Prostate gland (tissue), 2 donors: ENCODE measurements at regions not wholly inside any gene's neighbourhood (a gene's known extent, or its start where the extent isn't known, plus 50 kb on each side); places are given as distances from the start of the nearest gene placed in this dataset.
"Not testable (repeated sequence)": the region's sequence is repeated elsewhere in the genome, so short reads cannot be mapped to it uniquely, and the experiment has no call there.

Source experiments
- POLR2A ChIP-seq: fragments of 450-650 bp; IDR thresholded peaks from one replicate; pipeline ENCODE4 v1.6.1; 2016; ENCODE audit warnings: antibody characterized with exemption, mild to moderate bottlenecking
- TF ChIP-seq, protein P1 (sequence below), 4 experiments: fragments of 200-600 bp in 2 of 4; fragments of 450-650 bp in 2 of 4; sonication (generic) in 2 of 4; IDR thresholded peaks; 1 replicate in 3 of 4; 2 replicates in 1 of 4; pipeline ENCODE4 v1.5.1; 2016 to 2019; ENCODE audit warnings: antibody characterized with exemption in 4 of 4, mild to moderate bottlenecking in 2 of 4, moderate library complexity in 2 of 4

DNA sequence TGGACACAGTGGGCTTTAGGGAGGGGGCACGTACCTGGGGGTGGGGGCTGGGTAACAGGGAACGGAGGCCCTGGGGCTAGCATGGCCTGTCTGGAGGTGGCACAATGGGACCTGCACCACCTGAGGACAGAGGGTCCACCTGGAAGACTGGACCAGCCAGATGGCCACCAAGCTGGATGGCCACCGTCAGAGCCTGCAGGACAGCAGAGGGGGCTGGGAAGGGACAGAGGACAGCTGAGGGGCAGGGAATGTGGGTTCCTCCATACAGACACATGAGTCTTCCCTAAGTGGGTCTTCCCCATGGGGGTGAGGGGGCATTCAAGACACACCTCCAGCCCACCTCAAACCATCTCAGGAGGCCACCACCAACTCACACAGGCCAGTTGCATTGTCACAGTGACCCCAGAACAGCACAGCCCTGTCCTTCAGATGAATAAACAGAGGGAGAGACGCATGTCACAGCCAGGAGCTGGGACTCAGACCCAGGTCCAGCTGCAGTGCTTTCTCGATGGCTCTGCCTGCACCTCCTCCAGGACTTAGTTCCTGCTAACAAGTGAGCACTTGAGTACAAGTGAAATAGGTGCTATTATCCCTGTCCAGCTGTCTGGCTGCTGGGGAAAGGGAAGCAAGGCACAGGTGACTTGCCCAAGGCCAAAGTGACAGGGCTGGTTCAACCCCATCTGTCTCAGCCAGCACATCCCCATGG is 52.4 kb upstream of the CSPG4 start:
- TF ChIP-seq, protein P1, sequence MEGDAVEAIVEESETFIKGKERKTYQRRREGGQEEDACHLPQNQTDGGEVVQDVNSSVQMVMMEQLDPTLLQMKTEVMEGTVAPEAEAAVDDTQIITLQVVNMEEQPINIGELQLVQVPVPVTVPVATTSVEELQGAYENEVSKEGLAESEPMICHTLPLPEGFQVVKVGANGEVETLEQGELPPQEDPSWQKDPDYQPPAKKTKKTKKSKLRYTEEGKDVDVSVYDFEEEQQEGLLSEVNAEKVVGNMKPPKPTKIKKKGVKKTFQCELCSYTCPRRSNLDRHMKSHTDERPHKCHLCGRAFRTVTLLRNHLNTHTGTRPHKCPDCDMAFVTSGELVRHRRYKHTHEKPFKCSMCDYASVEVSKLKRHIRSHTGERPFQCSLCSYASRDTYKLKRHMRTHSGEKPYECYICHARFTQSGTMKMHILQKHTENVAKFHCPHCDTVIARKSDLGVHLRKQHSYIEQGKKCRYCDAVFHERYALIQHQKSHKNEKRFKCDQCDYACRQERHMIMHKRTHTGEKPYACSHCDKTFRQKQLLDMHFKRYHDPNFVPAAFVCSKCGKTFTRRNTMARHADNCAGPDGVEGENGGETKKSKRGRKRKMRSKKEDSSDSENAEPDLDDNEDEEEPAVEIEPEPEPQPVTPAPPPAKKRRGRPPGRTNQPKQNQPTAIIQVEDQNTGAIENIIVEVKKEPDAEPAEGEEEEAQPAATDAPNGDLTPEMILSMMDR (IDR thresholded peaks at IDR 0.05) = not testable (repeated sequence)
- not testable (repeated sequence) for TF ChIP-seq POLR2A
